ENCODE measurements at regions not wholly inside any gene's neighbourhood (a gene's known extent, or its start where the extent isn't known, plus 50 kb on each side); places are given as distances from the start of the nearest gene placed in this dataset.

DNA sequence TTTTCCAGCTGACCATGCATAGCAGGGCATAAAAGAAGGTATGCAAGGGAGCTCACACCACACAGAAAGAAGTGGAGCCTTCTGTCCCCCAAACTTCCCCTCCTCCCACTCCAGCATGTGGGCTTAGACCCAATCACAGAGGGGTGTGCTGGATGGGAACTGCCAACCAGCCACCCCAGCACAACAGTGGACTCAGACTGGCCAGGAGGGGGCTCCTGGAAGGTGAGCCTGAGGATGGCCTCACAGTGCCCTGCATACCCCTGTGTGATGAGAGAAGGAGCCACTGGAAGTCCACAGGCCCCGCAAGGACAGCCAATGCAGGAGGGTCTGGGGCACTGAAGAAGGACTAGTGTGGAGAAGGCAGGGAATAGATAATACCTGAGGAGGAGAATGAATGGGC lies 106.9 kb upstream of the SERP2 start:
- TF ChIP-seq, protein P1, sequence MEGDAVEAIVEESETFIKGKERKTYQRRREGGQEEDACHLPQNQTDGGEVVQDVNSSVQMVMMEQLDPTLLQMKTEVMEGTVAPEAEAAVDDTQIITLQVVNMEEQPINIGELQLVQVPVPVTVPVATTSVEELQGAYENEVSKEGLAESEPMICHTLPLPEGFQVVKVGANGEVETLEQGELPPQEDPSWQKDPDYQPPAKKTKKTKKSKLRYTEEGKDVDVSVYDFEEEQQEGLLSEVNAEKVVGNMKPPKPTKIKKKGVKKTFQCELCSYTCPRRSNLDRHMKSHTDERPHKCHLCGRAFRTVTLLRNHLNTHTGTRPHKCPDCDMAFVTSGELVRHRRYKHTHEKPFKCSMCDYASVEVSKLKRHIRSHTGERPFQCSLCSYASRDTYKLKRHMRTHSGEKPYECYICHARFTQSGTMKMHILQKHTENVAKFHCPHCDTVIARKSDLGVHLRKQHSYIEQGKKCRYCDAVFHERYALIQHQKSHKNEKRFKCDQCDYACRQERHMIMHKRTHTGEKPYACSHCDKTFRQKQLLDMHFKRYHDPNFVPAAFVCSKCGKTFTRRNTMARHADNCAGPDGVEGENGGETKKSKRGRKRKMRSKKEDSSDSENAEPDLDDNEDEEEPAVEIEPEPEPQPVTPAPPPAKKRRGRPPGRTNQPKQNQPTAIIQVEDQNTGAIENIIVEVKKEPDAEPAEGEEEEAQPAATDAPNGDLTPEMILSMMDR (tag by site-specific recombination; IDR thresholded peaks at IDR 0.05) = no peak
- TF ChIP-seq ZBTB8A (tag by site-specific recombination; IDR thresholded peaks at IDR 0.05) (no peak), ZNF610 (tag by site-specific recombination; IDR thresholded peaks at IDR 0.05; ENCODE audit: borderline replicate concordance) (no peak), ZFP37 (tag by site-specific recombination; IDR thresholded peaks at IDR 0.05) (no peak), ZNF175 (tag by site-specific recombination; IDR thresholded peaks at IDR 0.05) (no peak), ZNF140 (tag by site-specific recombination; IDR thresholded peaks at IDR 0.05) (no peak), ZNF791 (tag by site-specific recombination; IDR thresholded peaks at IDR 0.05) (no peak), ZNF501 (tag by site-specific recombination; IDR thresholded peaks at IDR 0.05) (no peak)
